ENCODE measurements at regions not wholly inside any gene's neighbourhood (a gene's known extent, or its start where the extent isn't known, plus 50 kb on each side); places are given as distances from the start of the nearest gene placed in this dataset.

- Histone ChIP-seq H3K36me3 (no peaks in the 10 kb centered on the region), H3K9me3 (no peaks in the 10 kb centered on the region), H3K27me3 (no peaks in the 10 kb centered on the region), H3K4me1 (no peaks in the 10 kb centered on the region), H3K27ac (no peak overlapping the region), H3K4me3 (no peak overlapping the region)
- TF ChIP-seq CTCF (IDR thresholded peaks at IDR 0.05) (no peak), EP300 (IDR thresholded peaks at IDR 0.05; ENCODE audit: low read depth) (no peak), POLR2A (IDR thresholded peaks at IDR 0.05) (no peak), POLR2AphosphoS5 (IDR thresholded peaks at IDR 0.05) (no peak)
- in situ Hi-C loops (cut with MboI; ENCODE audit: low pct_ligation_motif_present in 1 of 4, low pct_unique_long_range_greater_than_20kb in 1 of 4, low sequenced_read_pairs in 3 of 4) (no loop called here), intact Hi-C loops (cut with DNase I; ENCODE audit: low total_unique reads) (no loop called here)
- no peak for DNase-seq
- WGBS, 2 donors (ENCODE audit: low coverage in 1 of 2) = 46 to 51% methylated on average over 1 to 2 of the region's 2 CpGs
These were observed 203.4 kb downstream of the KIT start for GRCh38 chr4:54861201-54861600.

- Histone ChIP-seq H3K9me3 (no peaks in the 10 kb centered on the region), H3K4me1 (no peaks in the 10 kb centered on the region), H3K27me3 (no peaks in the 10 kb centered on the region), H3K36me3 (no peaks in the 10 kb centered on the region), H3K27ac (no peak overlapping the region), H3K4me3 (no peak overlapping the region)
- TF ChIP-seq EP300 (IDR thresholded peaks at IDR 0.05; ENCODE audit: low read depth) (no peak), POLR2A (IDR thresholded peaks at IDR 0.05) (no peak), CTCF (IDR thresholded peaks at IDR 0.05) (no peak), POLR2AphosphoS5 (IDR thresholded peaks at IDR 0.05) (no peak)
- intact Hi-C loops (cut with DNase I; ENCODE audit: low total_unique reads) (no loop called here), in situ Hi-C loops (cut with MboI; ENCODE audit: low pct_ligation_motif_present in 1 of 4, low pct_unique_long_range_greater_than_20kb in 1 of 4, low sequenced_read_pairs in 3 of 4) (no loop called here)
- 71 to 74% methylated on average over 5 to 9 of the region's 9 CpGs for WGBS, 2 donors (ENCODE audit: low coverage in 1 of 2)
- DNase-seq = no peak
These were observed 197.6 kb downstream of the KIT start for GRCh38 chr4:54855191-54855854.

GRCh38 chr4:54852602-54853001 is 194.8 kb downstream of the KIT start:
- DNase-seq = no peak
- Histone ChIP-seq H3K27me3 (no peaks in the 10 kb centered on the region), H3K36me3 (no peaks in the 10 kb centered on the region), H3K9me3 (no peaks in the 10 kb centered on the region), H3K27ac (no peak overlapping the region), H3K4me3 (no peak overlapping the region), H3K4me1 (no peaks in the 10 kb centered on the region)
- intact Hi-C loops (cut with DNase I; ENCODE audit: low total_unique reads) (no loop called here), in situ Hi-C loops (cut with MboI; ENCODE audit: low pct_ligation_motif_present in 1 of 4, low pct_unique_long_range_greater_than_20kb in 1 of 4, low sequenced_read_pairs in 3 of 4) (no loop called here)
- TF ChIP-seq POLR2A (IDR thresholded peaks at IDR 0.05) = no peak
- no peak for TF ChIP-seq POLR2AphosphoS5 (IDR thresholded peaks at IDR 0.05)
- TF ChIP-seq CTCF (IDR thresholded peaks at IDR 0.05) = no peak
- no peak for TF ChIP-seq EP300 (IDR thresholded peaks at IDR 0.05; ENCODE audit: low read depth)
- 57 to 86% methylated on average over 2 of the region's 2 CpGs for WGBS, 2 donors (ENCODE audit: low coverage in 1 of 2)

GRCh38 chr4:54852054-54852453 is 194.3 kb downstream of the KIT start:
- Histone ChIP-seq H3K36me3 (no peaks in the 10 kb centered on the region), H3K4me1 (no peaks in the 10 kb centered on the region), H3K9me3 (no peaks in the 10 kb centered on the region), H3K27me3 (no peaks in the 10 kb centered on the region), H3K27ac (no peak overlapping the region), H3K4me3 (no peak overlapping the region)
- 57 to 71% methylated on average over 1 of the region's 1 CpG for WGBS, 2 donors (ENCODE audit: low coverage in 1 of 2)
- no peak for DNase-seq
- in situ Hi-C loops (cut with MboI; ENCODE audit: low pct_ligation_motif_present in 1 of 4, low pct_unique_long_range_greater_than_20kb in 1 of 4, low sequenced_read_pairs in 3 of 4) = no loop called here
- intact Hi-C loops (cut with DNase I; ENCODE audit: low total_unique reads) = no loop called here
- TF ChIP-seq CTCF (IDR thresholded peaks at IDR 0.05) (no peak), POLR2AphosphoS5 (IDR thresholded peaks at IDR 0.05) (no peak), POLR2A (IDR thresholded peaks at IDR 0.05) (no peak), EP300 (IDR thresholded peaks at IDR 0.05; ENCODE audit: low read depth) (no peak)

Data from transverse colon (tissue), 4 donors.